ENCODE measurements at regions not wholly inside any gene's neighbourhood (a gene's known extent, or its start where the extent isn't known, plus 50 kb on each side); places are given as distances from the start of the nearest gene placed in this dataset.

DNA sequence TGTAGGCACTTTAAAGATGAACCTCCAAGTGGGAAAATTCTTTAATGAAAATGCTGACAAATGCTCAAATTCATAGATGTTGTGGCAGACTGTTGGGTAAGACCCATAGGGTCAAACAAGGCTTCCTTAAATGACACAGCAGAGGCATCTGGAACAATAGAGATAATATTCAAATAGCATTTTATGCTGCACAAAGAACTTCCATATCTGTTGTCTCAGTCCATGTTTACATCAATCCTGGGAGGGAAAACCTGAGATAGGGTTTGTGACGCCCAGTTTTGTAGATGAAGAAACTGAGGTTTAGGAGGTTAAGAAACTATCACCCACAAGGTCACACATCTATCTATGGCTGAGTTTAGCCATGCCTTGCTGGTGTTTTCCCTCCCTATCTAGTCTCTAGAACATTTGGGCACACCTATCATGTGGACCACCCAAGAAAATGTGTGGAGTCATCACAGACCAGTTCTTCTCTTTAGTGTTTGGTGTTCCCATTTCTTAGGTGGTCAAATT, 106.4 kb downstream of the EHF start:
- TF ChIP-seq, protein P1, sequence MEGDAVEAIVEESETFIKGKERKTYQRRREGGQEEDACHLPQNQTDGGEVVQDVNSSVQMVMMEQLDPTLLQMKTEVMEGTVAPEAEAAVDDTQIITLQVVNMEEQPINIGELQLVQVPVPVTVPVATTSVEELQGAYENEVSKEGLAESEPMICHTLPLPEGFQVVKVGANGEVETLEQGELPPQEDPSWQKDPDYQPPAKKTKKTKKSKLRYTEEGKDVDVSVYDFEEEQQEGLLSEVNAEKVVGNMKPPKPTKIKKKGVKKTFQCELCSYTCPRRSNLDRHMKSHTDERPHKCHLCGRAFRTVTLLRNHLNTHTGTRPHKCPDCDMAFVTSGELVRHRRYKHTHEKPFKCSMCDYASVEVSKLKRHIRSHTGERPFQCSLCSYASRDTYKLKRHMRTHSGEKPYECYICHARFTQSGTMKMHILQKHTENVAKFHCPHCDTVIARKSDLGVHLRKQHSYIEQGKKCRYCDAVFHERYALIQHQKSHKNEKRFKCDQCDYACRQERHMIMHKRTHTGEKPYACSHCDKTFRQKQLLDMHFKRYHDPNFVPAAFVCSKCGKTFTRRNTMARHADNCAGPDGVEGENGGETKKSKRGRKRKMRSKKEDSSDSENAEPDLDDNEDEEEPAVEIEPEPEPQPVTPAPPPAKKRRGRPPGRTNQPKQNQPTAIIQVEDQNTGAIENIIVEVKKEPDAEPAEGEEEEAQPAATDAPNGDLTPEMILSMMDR (IDR thresholded peaks at IDR 0.05) = no peak

- TF ChIP-seq, protein P1 (IDR thresholded peaks at IDR 0.05) = no peak
Observed at GRCh38 chr11:34724973-34725372, 104.1 kb downstream of the EHF start.

- TF ChIP-seq, protein P1 (IDR thresholded peaks at IDR 0.05) = no peak
Observed at GRCh38 chr11:34721646-34722045, 100.8 kb downstream of the EHF start.

GRCh38 chr11:34719303-34719848, 98.5 kb downstream of the EHF start:
- TF ChIP-seq, protein P1 (IDR thresholded peaks at IDR 0.05) = no peak

All from LNCAP (cell line).